DMS53 treated with DMSO at 0.1 percent for 48 hours (cell line): ENCODE measurements at regions not wholly inside any gene's neighbourhood (a gene's known extent, or its start where the extent isn't known, plus 50 kb on each side); places are given as distances from the start of the nearest gene placed in this dataset.

Experiments
- DNase-seq: peaks from one replicate; lab custom pipeline; 2025; ENCODE audit not compliant: unreplicated experiment; lab: John Stamatoyannopoulos, UW

DNA sequence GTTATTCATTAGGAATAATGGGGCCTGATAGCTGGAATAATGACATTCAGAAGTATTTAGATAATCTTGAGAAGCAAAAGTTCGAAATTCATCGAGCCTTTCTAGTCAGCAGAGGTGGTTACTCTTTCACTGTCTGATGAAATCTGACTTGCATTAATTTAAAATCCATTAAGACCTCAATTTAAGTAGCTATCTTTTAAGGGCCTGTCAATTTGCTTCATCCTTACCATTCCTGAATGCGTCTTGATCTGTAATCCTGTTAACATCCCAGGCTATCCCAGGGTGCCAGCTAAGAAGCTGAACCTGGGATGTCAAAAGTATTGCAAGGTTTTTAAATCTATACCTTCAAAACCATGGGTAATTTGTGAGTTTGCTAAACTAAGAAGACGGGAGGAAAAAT is 1491.0 kb upstream of the MIR17HG start:
- no peak for DNase-seq

DNA sequence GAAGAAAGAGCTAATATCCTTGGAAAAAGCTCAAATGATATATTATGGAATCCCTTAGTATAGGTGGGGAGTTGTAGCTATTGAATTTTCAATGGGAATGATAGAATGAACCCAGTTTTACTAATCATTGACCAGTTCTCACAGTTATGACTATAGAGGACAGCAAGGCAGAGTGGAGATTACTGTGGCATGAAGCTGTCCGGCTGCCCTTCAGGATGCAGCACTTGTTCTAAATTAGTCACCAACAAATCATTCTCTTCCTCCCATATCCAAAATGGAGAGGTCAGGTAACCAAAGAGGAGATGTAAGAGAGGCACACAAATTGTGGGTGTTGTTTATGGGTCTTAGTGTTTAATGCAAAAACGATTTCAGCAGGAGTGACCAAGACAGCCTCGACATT is 1490.0 kb upstream of the MIR17HG start:
- no peak for DNase-seq

DNA sequence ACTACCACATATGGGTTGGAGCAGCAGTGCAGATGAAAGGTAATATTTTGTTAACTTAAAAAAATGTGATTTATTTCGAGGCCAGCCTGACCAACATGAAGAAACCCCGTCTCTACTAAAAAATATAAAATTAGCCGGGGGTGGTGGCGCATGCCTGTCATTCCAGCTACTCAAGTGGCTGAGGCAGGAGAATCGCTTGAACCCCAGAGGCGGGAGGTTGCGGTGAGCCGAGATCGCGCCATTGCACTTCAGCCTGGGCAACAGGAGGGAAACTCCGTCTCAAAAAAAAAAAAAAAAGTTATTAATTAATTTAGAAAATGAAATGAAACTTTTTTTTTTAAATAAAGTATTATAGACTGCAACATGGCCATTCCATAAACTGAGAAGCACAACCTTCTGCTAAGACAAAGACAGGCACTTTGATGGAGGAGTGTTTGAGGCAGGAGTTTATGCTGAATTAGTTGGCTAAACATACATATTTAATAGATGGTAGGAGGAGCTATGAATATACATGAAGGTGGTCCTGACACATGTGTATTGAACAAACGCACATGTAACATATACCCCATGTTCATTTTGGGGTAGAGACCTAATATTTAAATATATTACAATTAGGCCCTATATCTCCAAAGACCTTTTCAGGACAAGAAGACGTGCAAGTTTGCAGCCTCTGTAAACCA is 1485.3 kb upstream of the MIR17HG start:
- DNase-seq, result no peak

DNA sequence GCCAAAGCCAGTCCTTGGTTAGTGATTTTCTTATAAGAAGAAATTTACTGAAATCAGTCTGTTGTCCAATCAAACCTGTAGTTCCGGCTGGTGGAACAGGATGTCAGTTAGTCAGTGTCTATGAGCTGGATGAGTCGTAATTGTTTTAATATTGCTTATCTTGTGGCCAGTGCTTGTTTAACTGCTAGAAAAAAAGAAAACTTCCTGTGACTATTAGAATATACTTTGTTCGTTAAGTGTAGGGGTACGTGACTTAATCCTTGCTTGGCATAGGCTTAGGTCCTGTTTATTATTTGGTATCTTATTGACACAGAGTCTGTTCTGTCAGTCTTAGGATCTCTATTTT is 1484.8 kb upstream of the MIR17HG start:
- no peak for DNase-seq

DNA sequence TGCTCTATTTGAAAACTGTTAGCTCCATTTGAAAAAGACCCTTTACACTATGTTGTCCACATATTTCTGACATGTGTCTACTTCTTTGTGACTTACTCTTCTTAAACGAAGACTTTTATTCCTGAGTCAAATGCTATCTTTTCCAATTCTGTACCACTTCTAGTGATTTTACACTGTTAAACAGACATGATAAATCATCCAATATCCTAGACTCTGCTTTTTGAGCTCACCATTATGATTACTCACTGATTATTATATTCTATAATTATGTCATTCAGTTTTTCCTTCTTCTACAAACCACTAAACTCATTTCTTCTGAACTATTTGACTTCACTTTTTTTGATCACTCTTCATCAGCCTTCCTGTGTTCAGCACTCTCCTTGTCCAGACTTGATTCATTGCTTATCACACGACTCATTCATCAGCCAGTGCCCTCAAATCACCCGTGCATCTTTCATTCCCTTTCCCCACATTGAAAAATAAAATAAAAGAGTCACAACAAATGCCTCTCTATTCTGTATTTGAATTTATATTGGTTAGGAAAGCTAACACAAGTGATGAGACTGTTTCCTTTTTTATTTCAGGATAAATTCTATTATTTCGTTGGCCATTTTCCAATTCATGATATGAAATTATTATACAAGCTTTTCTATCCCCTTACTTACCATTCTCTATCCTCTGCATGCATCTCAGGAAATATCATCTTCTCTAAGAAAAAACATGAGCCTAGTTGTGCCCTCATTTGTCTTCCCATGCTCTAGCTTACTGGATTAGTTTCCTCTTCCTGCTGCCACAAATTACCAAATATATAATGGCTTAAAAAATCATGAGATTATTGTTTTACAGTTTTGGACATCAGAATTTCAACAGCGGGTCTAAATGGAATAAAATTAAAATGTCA is 1482.1 kb upstream of the MIR17HG start:
- DNase-seq, result no peak

DNA sequence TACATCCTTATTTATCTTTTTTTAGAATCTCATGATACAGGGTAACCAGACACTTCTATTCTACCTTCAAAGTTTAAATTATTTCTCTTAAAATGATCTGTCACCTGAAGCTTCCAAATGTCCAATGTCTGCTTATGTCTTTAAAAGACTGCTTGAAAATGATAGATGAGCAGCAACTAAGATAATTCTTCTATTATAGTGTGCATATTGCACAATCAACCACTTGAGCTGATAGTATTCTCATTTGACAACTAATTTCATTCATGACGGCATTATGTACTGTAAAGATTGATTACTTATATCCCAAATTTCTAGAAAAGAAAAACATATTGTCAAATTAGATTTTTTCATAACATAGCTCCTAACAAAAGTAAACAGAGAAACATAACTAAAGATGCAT is 1478.2 kb upstream of the MIR17HG start:
- no peak for DNase-seq

DNA sequence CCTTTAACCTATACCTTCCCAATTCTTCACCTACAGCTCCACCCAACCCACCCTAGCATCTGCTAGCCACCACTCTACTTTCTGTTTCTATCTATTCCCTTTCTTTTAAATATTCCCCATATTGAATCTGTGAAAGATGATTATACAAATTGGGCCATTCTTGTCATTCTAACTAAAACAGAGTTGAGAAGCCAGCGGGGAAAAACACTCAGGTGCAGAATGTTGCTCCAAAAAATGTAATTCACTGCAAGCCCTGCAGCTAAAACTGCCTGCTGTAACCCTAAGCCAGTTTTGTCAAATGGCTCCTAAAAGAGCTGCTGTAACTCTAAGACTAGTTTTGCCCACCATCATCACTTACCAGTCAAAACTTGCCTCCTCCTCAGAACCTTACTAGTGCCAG is 1468.6 kb upstream of the MIR17HG start:
- DNase-seq, result no peak

DNA sequence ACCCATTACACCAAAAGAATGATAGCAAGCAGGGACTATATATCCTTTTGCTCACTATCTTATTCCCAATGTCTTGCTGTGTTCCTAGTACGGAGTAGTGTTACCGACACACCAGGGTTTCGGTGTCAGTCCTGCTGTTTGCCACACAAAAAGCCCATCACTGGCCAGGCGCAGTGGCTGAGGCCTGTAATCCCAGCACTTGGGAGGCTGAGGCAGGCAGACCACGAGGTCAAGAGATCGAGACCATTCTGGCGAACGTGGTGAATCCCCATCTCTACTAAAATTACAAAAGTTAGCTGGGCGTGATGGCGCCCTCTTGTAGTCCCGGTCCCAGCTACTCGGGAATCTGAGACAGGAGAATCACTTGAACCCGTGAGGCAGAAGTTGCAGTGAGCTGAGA is 1467.3 kb upstream of the MIR17HG start:
- DNase-seq, result no peak

DNA sequence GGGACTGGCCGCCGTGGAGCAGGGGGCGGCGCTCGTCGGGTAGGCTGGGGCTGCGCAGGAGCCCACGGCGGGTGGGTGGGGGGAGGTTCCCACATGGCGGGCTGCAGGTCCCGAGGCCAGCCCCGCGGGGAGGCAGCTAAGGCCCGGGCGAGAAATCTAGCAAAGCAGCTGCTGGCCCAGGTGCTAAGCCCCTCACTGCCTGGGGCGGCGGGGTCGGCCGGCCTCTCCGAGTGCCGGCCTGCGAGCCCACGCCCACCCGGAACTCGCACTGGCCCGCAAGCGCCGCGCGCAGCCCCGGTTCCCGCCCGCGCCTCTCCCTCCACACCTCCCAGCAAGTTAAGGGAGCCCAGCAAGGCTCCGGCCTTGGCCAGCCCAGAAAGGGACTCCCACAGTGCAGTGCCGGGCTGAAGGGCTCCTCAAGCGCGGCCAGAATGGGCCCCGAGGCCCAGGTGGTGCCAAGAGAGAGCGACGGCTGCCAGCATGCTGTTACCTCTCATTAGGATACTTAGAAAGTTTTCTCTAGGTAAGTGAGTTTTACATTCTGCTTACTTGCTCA is 1463.5 kb upstream of the MIR17HG start:
- DNase-seq, result no peak

DNA sequence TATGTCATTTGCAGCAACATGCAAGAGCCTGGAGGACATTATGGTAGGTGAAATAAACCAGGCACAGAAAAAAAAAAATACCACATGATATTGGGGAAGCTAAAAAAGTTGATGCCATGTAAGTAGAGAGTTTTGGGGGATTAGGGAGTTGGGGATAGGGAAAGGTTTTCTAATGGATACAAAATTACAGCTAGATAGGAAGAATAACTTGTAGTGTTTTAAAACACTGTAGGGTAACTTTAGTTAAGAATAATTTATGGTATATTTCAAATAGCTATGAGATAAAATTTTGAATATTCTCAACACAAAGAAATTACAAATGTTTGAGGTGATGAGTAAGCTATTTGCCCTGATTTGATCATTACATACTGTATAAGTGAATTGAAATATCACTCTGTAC is 1456.7 kb upstream of the MIR17HG start:
- no peak for DNase-seq

DNA sequence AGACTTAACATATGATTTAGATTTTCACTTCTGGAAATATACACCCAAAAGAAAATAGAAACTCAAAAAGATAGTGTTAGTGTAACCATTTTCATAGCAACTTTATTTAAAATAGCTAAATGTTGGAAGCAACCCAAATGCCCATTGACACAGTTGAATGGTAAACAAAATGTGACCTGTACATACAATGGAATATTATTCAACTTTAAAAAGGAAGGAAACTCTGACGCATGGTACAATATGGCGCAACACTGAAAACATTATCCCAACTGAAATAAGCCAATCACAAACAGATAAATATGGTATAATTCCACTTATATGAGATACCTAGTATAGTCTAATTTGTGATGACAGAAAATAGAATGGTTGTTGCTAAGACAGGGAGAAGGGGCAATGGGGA is 1456.1 kb upstream of the MIR17HG start:
- no peak for DNase-seq

DNA sequence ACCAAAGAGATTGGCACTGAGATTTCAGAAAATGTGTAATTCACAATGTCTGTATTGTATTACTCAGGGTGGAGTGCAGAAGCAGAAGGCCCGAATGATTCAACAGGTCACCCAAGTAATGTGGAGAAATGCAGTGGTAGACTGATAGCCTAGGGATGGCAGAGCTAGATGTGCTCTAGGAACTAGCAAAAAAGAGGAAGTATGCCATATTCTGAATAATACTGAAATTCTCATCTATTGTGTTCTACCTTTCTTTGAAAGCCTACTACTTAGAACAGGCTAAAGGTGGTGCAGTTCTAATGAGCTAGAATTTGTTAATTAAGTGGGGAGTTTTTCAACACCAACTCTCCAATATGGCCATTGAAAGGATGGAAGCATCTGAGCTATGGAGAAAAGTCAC is 1449.8 kb upstream of the MIR17HG start:
- DNase-seq, result no peak

DNA sequence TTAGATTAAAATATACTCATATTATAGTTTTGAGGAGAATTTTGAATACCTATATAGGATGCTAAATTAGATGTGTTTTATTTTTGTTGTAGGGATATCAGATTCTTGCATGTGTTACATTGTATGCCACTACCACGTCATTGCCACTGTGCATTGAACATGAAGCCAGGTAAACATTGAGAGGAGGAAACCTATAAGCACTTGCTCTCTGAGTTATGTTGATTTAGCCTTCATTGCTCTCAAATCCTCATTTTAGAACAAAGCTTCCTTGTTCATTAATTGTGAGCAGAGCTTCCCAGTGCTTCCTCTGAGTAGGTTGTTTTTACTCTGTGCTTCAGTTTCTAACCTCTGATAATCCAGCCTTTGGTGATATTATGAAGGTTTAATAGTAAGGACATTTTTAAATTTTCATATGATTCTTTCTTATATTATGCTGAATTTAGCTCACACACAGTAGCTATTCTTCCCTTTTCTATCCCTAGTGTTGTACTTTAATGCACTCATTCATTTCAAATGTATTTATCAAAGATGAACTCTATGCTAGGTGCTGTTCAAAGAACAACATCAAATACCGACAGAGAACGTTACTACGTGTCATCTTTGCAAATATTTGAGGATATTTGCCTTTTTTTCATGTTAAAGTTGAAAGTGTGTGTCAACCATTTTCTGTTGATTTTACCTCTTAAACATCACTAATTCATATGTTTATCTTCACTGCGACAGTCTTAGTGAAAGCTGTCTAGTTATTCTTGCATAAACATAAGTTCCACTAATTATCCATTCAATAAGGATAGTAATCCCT is 1448.0 kb upstream of the MIR17HG start:
- peak; percentile 52 for DNase-seq

DNA sequence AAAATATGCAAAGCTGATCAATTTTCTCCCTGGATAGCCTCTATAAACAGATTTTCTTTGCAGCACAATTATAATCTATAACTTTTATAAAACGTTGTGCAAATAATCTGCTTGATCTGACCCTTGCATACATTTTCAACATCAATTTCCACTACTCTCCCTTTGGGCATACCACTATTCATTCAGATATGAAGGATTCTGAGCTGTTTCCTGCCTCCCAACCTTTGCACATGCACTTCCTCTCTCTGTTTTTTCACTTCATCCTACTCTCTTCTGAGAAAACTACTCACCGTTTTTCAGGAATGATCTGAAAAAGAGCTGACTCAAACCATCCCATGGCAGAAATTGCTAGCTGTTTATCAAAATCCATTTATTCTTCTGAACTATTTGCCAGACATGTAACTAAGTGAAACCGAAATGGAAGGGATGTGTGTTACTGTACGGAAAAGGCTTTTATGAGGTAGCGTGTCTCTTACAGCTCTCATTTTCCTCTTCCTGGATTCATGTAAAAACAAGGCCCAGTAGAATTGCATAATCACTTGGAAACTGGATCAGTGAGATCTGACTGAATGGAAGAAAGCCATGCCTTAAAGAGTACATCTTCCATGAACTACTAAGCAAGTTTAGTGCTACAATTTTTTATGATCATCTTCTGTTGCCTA is 1447.3 kb upstream of the MIR17HG start:
- no peak for DNase-seq

DNA sequence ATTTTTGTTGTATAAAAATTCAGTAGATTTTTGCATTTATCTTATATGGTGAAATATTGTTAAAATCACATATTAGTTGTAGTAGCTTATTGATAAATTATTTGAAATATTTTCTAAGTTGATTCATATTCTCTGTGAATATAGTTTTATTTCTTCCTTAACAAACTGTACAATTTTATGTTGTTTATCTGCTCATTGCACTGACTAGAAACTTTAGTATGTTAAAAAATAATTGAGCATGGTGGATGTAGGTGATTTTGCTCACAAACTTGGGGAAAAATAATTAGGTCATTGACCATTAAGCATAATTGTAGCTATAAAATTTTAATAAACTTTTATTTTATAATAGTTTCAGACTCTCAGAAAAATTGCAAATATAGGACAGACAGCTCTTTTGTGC is 1445.3 kb upstream of the MIR17HG start:
- no peak for DNase-seq

DNA sequence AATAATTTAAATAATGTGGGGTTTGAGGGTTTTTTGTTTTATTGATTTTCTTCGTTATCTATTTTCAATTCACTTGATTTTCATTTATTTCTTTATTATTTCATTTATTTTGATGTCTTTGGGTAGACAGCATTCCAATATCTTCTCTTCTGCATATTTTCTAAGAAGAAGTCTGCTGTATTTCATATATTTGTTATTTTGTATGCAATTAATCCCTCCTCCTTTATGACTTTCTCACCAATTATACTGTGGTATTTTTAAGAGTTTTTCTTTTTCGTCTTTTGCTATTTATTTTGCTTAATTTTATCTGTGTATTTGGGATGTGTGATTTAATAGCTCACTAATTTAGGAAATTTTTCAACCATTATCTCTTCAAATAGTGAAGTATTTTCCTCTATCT is 1444.4 kb upstream of the MIR17HG start:
- DNase-seq, result no peak

DNA sequence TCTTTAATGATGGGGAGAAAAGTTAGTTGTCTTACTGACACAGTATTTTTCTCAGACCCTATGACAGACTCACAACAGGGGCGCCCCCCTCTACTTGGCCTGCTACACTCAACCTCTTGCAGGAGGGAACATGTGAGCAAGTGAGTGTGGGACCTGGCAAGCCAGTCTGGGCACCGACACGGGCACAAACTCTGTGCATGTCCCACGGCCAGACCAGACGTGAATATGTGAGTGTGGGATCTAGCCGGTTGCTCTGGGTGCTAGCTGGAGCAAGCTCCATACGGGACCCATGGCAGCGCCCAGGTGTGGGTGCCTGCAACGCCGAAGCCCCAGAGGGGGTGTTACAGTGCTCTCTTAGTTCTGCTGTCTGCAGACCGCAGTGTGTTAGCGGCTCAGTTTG is 1437.3 kb upstream of the MIR17HG start:
- DNase-seq, result no peak

DNA sequence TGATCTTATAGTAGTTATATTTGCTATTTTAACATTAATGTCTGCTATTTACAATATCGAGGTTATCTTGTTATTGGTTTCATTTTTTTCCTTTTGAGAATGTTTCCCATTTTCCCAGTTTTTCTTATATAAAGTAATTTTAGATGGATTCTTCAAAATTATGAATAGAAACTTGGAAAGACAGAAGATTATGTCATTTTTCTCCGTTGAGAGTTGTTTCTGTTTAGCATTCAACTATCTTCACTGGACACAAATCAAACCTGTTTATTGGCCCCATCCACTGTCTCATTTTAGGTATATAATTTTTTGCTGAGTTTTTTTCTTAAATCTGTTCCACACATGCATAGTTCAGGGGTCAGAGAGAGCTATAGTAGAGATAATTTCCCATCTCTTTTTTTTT is 1430.9 kb upstream of the MIR17HG start:
- DNase-seq, result no peak

DNA sequence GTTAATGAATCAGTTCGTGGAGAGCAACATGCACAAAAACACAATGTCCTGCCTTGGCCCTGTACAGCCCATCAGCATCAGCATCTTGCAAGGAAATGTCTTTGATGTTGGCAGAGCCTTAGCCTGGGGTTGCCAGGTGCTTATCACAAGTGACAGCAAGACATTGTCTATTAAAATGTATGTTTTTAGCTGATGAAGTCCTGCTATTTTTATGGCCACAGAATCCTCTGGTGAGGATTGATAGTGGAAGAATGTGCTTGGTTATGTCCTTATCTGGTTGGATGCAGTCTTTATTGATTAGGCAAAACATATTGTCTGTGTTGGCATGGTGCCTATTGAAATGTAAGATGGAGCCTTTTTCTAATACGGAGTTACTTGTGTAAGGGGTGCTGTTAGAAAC is 1427.0 kb upstream of the MIR17HG start:
- DNase-seq, result no peak

DNA sequence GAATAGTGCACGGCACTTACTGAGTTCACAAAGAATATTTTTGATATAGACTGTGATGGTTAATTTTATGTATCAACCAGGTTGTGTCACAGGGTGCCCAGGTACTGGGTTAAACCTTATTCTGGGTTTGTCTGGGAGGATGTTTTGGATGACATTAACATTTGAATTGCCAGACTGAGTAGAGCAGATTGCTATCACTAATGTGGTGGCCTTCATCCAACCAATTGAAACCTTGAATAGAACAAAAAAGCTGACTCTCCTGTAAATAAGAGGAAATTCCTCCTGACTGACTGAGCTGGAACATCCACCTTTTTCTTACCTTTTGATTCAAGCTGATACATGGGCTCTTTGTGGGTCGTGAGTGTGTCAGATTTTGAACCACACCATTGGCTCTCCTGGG is 1424.4 kb upstream of the MIR17HG start:
- no peak for DNase-seq

DNA sequence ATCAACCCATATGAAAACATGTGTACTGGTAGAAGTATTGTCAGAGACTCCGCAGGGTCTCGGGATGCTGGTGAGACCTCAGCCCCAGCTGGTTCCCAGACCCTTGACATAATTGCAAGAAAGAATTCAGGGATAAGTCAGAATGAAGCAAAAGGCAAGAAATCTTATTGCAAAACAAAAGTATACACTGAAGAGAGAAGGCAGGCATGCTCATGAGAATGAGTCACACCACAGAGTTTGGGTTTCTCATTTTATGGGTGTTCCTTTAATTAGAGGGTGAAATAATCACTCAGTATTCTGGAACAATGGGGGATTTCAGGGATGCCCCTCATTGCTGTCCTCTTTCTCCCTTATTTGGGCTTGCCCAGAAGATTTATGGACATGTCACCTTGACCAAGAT is 1423.8 kb upstream of the MIR17HG start:
- no peak for DNase-seq
